Colon (tissue), 2 donors: ENCODE measurements at regions not wholly inside any gene's neighbourhood (a gene's known extent, or its start where the extent isn't known, plus 50 kb on each side); places are given as distances from the start of the nearest gene placed in this dataset.
"Not testable (repeated sequence)": the region's sequence is repeated elsewhere in the genome, so short reads cannot be mapped to it uniquely, and the experiment has no call there.

ENCODE experiments used
- FAIRE-seq: peaks from 2 replicates; lab custom pipeline; 2012; peaks lifted over from hg19 to GRCh38; lab: Jason Lieb, UNC
- donor health status: control.
- donor health status: control.

DNA sequence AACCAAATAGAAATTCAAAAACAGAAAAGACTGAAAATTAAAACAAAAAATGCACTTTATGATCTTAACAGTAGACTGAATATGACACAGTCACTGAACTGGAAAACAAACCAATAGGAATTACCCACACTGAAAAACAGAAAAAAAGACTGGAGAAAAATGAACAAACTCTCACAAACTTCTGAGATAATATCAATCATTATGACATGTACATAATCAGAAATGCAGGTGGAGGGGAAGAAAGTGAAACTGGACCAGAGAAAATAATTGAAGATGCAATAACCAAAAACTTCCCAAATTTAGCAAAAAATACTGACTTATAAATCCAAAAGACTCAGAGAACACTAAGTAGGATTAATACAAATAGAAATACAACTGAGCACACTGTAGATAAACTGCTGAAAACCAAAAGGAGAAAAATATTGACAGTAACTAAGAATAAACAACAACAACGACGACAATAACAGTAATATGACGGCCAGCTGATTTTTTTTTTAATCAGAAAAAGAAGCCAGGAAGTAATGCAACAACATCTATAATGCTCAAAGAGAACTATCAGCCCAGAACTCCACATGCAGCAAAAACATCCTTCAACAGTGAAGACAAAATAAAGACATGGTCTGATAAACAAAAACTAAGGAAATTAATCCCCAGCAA lies 108.1 kb downstream of the ZFAND4 start:
- no peak for FAIRE-seq

GRCh38 chr10:45561952-45562351 lies 110.6 kb downstream of the ZFAND4 start:
- no peak for FAIRE-seq

- FAIRE-seq, result no peak
These were observed 112.3 kb downstream of the ZFAND4 start for GRCh38 chr10:45560262-45560661.

GRCh38 chr10:45558425-45558824 lies 114.1 kb downstream of the ZFAND4 start:
- FAIRE-seq, result no peak

DNA sequence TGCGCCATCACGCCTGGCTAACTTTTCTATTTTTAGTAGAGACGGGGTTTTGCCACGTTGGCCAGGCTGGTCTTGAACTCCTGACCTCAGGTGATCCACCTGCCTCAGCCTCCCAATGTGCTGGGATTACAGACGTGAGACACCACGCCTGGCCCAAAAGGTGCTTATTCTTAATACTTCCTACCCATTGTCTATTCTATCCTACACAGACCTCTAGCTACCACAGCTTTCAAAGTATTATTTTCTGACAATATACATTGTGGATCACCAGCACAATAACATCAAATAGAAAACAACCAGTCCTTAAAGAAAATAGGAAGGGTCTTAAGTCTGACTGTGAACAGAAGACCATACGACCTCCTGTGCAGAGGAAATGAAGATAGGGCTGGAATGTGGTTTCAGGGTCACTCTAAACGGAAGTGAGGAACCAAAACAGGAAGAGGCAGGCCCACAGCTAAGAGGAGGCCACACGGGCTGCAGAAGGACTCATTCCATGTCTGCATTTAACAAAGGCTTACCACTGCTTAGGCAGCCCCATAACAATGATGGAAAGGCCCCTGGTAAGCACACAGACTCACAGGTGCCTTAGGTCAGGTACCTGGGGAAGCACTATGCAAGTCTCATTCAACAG lies 115.2 kb downstream of the ZFAND4 start:
- FAIRE-seq, result no peak

DNA sequence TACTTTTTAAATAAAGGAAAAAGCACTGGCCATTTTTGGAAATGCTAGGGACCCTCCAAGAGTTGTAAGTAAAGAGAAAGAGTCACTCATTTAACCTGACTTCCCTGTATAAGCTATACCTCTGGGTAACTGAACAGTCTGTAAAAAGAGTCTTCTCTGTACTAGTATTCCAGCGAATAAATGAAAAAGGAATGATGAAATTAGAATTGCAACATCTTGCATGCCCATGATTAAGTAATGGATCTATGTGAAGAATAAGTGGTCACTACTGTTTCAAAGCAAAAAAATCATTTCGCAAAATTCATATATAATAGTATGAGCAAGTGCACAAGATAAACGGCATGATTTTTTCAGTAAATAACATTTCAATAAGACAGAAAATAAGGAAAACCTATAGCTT lies 116.8 kb downstream of the ZFAND4 start:
- no peak for FAIRE-seq

DNA sequence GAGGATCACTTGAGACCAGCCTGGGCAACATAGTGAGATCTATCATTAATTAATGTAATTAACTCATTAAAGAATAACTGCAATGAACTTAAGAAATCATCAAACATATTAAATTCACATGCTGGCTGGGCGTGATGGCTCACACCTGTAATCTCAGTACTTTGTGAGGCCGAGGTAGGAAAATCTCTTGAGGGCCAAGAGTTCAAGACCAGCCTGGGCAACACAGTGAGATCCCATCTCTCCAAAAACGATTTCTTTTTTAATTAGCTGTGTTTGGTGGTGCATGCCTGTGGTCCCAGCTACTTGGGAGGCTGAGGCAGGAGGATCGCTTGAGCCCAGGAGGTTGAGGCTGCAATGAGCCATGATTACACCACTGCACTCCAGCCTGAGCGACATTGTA lies 117.2 kb downstream of the ZFAND4 start:
- not testable (repeated sequence) for FAIRE-seq

GRCh38 chr10:45553613-45554012 lies 119.0 kb downstream of the ZFAND4 start:
- FAIRE-seq, result no peak

- FAIRE-seq, result no peak
These were observed 119.4 kb downstream of the ZFAND4 start for GRCh38 chr10:45553155-45553554.

- FAIRE-seq, result no peak
These were observed 120.1 kb downstream of the ZFAND4 start for GRCh38 chr10:45552476-45552875.

DNA sequence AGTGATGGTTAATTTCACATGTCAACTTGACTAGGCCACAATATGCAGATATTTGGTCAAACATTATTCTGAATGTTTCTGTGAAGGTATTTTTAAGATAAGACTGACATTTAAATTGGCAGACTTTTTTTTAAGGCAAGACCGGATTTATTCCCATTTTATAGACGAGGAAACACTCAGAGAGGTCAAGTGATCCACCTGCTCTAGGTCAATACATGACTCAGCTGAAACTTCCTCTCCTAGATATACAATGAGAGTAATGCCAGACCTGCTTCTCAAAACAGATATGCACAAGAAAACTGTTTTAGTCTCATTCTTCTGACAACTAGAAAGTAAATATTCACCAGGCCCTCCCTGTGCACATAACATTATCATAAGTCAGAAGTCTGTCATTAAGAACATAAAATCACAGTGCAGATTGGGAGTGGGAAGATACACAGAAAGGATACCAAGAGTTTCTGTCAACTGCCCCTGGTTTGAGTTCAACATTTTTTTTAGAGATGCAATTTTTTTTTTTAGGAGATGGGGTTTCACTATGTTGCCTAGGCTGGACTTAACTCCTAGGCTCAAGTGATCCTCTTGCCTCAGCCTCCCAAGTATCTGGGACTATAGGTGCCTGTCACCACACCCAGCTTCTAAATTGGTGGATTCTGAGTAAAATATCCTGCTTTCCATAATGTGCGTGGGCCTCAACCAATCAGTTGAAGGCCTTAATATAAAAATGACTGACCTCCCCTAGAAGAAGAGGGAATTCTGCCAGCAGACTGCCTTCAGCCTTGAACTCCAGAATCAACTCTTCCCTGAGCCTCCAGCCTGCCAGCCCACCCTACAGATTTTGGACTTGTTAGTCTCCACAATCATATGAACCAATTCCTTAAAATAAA lies 121.4 kb downstream of the ZFAND4 start:
- no peak for FAIRE-seq

DNA sequence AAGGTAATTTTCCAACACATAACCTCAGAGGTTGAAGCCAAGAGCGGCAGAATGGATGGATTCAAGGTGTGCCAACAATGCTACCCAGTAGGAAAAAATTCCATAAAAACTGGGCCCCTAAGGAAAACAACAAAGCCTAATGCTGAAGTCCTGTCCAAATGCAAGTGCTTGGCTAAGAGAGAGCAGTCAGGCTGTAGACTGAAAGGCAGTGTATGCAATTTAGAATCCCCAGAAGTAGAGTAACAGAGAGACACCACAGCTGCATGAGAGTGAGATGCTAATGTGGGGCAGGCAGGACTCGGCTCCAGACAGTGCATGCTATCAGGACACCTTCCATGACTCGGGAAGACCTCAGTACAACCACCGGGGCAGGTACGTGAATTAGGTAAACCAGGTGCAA lies 124.5 kb downstream of the ZFAND4 start:
- FAIRE-seq, result no peak

GRCh38 chr10:45547207-45547606 lies 125.4 kb downstream of the ZFAND4 start:
- no peak for FAIRE-seq

GRCh38 chr10:45545150-45545549 lies 127.4 kb downstream of the ZFAND4 start:
- FAIRE-seq, result no peak

DNA sequence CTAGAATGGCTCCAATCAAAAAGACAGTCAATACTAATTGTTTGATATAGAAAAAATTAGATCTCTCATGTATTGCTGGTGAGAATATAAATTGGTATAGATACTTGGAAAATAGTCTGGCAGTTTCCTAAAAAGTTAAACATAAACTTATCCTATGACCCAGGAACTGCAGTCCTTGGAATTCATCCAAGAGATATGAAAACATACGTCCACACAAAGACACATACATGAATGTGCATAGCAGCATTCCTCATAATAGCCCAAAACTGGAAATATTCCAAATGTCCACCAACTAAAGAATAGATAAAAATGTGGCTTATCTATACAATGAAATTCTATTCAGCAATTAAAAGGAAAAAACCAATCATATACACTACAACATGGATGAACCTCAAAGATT lies 128.4 kb downstream of the ZFAND4 start:
- no peak for FAIRE-seq

DNA sequence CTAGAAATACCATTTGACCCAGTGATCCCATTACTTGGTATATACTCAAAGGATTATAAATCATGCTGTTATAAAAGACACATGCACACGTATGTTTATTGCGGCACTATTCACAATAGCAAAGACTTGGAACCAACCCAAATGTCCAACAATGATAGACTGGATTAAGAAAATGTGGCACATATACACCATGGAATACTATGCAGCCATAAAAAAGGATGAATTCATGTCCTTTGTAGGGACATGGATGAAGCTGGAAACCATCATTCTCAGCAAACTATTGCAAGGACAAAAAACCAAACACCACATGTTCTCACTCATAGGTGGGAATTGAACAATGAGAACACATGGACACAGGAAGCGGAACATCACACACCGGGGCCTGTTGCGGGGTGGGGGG lies 131.5 kb downstream of the ZFAND4 start:
- FAIRE-seq, result not testable (repeated sequence)

- not testable (repeated sequence) for FAIRE-seq
These were observed 132.0 kb downstream of the ZFAND4 start for GRCh38 chr10:45540589-45540988.

- FAIRE-seq, result not testable (repeated sequence)
These were observed 133.0 kb downstream of the ZFAND4 start for GRCh38 chr10:45539569-45539968.

- FAIRE-seq, result no peak
These were observed 138.0 kb downstream of the ZFAND4 start for GRCh38 chr10:45534572-45534971.

DNA sequence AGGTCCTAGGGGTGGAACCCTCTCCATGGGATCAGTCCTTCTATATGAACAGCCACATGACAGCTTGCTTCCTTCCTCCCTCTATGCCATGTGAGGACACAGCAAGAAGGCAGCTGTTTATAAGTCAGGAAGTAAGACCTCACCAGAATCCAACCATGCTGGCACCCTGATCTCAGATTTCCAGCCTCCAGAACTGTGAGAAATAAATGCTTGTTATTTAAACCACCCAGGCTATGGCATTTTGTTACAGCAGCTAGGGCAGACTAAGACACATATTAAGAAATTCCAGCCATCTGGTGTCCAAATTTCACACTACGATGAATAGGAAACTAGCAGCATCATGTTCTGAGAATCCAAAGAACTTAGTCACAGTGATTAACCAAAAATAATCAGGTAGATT lies 140.1 kb downstream of the ZFAND4 start:
- no peak for FAIRE-seq

DNA sequence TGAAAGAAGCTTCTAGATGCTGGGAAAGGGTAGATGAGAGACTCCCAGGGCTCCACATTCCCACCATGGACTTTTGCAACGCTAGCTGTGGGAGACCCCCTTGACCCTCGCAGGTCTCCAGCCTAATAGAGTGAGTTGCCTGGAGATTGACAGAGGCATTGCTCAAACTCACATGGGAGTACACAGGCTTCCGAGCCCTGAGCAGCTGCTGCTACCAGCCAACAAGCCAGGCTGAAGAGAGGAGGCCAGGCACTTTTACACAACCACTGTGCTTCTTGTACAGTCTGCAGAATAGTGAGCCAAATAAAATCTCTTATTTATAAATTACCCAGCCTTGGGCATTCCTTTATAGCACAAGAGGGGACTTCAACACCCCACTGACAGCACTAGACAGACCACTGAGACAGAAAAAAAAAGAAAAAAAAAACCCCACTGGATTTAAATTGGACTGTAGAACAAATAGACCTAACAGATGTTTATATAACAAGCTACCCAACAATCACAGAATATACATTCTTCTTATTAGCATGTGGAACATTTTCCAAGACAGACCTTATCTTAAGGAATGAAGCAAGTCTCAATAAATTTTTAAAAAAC lies 146.2 kb downstream of the ZFAND4 start:
- no peak for FAIRE-seq

DNA sequence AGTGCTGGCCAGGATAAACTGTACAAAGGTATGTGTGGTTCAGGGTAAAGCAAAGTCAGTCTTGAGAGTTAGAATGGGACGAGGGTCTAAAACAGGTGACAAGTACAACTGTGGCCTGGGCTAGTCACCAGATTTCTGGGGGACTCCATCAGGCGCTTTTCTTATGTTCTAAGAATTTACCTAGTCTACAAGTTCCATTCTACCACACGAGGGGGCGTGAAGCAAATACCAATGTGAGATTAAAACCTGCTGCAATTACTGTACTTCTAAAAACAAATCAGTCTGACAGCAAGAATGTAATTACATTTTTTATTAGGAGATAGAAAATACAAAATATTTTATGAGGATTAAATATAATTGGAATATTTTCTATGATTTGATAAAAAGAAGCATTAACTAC lies 146.5 kb downstream of the ALOX5 start:
- FAIRE-seq, result no peak

GRCh38 chr10:45518741-45519140 lies 144.7 kb downstream of the ALOX5 start:
- no peak for FAIRE-seq
